ENCODE measurements at regions not wholly inside any gene's neighbourhood (a gene's known extent, or its start where the extent isn't known, plus 50 kb on each side); places are given as distances from the start of the nearest gene placed in this dataset.

GRCh38 chr2:221286406-221286805, 285.7 kb downstream of the EPHA4 start:
- Histone ChIP-seq H3K27me3 (no peaks in the 10 kb centered on the region), H3K36me3 (no peaks in the 10 kb centered on the region), H3K4me1 (no peaks in the 10 kb centered on the region), H3K27ac (no peak overlapping the region), H3K9me3 (no peaks in the 10 kb centered on the region), H3K4me3 (no peak overlapping the region)
- intact Hi-C loops (cut with DNase I; ENCODE audit: low total_unique reads) = no loop called here
- in situ Hi-C loops (cut with MboI; ENCODE audit: low pct_ligation_motif_present in 1 of 4, low pct_unique_long_range_greater_than_20kb in 1 of 4, low sequenced_read_pairs in 3 of 4) = no loop called here
- TF ChIP-seq CTCF (IDR thresholded peaks at IDR 0.05) (no peak), EP300 (IDR thresholded peaks at IDR 0.05; ENCODE audit: low read depth) (no peak), POLR2AphosphoS5 (IDR thresholded peaks at IDR 0.05) (no peak), POLR2A (IDR thresholded peaks at IDR 0.05) (no peak)
- no peak for DNase-seq

GRCh38 chr2:221289389-221289788, 282.7 kb downstream of the EPHA4 start:
- Histone ChIP-seq H3K36me3 (no peaks in the 10 kb centered on the region), H3K27ac (no peak overlapping the region), H3K4me1 (peaks cover 0 to 4% (median 0%) of the 10 kb centered on the region in 4 donors), H3K27me3 (no peaks in the 10 kb centered on the region), H3K9me3 (no peaks in the 10 kb centered on the region), H3K4me3 (no peak overlapping the region)
- DNase-seq = no peak
- TF ChIP-seq EP300 (IDR thresholded peaks at IDR 0.05; ENCODE audit: low read depth) (no peak), POLR2AphosphoS5 (IDR thresholded peaks at IDR 0.05) (no peak)
- 70 to 75% methylated on average over 3 of the region's 3 CpGs for WGBS, 2 donors (ENCODE audit: low coverage in 1 of 2)
- in situ Hi-C loops (cut with MboI; ENCODE audit: low pct_ligation_motif_present in 1 of 4, low pct_unique_long_range_greater_than_20kb in 1 of 4, low sequenced_read_pairs in 3 of 4) (no loop called here), intact Hi-C loops (cut with DNase I; ENCODE audit: low total_unique reads) (no loop called here)

GRCh38 chr2:221289846-221290245, 282.3 kb downstream of the EPHA4 start:
- no peaks in the 10 kb centered on the region for H3K27me3 ChIP-seq
- TF ChIP-seq EP300 (IDR thresholded peaks at IDR 0.05; ENCODE audit: low read depth) (no peak), CTCF (IDR thresholded peaks at IDR 0.05) (no peak), POLR2AphosphoS5 (IDR thresholded peaks at IDR 0.05) (no peak)
- no peaks in the 10 kb centered on the region for H3K9me3 ChIP-seq
- no peaks in the 10 kb centered on the region for H3K36me3 ChIP-seq
- in situ Hi-C loops (cut with MboI; ENCODE audit: low pct_ligation_motif_present in 1 of 4, low pct_unique_long_range_greater_than_20kb in 1 of 4, low sequenced_read_pairs in 3 of 4) = no loop called here
- no peak overlapping the region for H3K27ac ChIP-seq
- H3K4me3 ChIP-seq = no peak overlapping the region
- intact Hi-C loops (cut with DNase I; ENCODE audit: low total_unique reads) = no loop called here
- peaks cover 0 to 4% (median 0%) of the 10 kb centered on the region in 4 donors for H3K4me1 ChIP-seq
- no peak for DNase-seq

GRCh38 chr2:221293949-221294742, 278.0 kb downstream of the EPHA4 start:
- DNase-seq = no peak
- H3K4me1 ChIP-seq = peaks cover 0 to 4% (median 0%) of the 10 kb centered on the region in 4 donors
- WGBS, 2 donors (ENCODE audit: low coverage in 1 of 2) = 65 to 69% methylated on average over 6 of the region's 6 CpGs
- no peak overlapping the region for H3K4me3 ChIP-seq
- TF ChIP-seq EP300 (IDR thresholded peaks at IDR 0.05; ENCODE audit: low read depth) (no peak), POLR2A (IDR thresholded peaks at IDR 0.05) (no peak), CTCF (IDR thresholded peaks at IDR 0.05) (no peak), POLR2AphosphoS5 (IDR thresholded peaks at IDR 0.05) (no peak)
- no peaks in the 10 kb centered on the region for H3K27me3 ChIP-seq
- in situ Hi-C loops (cut with MboI; ENCODE audit: low pct_ligation_motif_present in 1 of 4, low pct_unique_long_range_greater_than_20kb in 1 of 4, low sequenced_read_pairs in 3 of 4) (no loop called here), intact Hi-C loops (cut with DNase I; ENCODE audit: low total_unique reads) (no loop called here)
- no peaks in the 10 kb centered on the region for H3K9me3 ChIP-seq
- H3K36me3 ChIP-seq = no peaks in the 10 kb centered on the region
- H3K27ac ChIP-seq = no peak overlapping the region

- no peak overlapping the region for H3K4me3 ChIP-seq
- no peak for DNase-seq
- TF ChIP-seq POLR2A (IDR thresholded peaks at IDR 0.05) (no peak), CTCF (IDR thresholded peaks at IDR 0.05) (no peak), EP300 (IDR thresholded peaks at IDR 0.05; ENCODE audit: low read depth) (no peak), POLR2AphosphoS5 (IDR thresholded peaks at IDR 0.05) (no peak)
- peaks cover 0 to 4% (median 3%) of the 10 kb centered on the region in 4 donors for H3K4me1 ChIP-seq
- H3K27ac ChIP-seq = no peak overlapping the region
- 63% methylated on average over 2 of the region's 2 CpGs; no CpG with 5 or more reads in 1 of the 2 donors for WGBS, 2 donors (ENCODE audit: low coverage in 1 of 2)
- intact Hi-C loops (cut with DNase I; ENCODE audit: low total_unique reads) = no loop called here
- in situ Hi-C loops (cut with MboI; ENCODE audit: low pct_ligation_motif_present in 1 of 4, low pct_unique_long_range_greater_than_20kb in 1 of 4, low sequenced_read_pairs in 3 of 4) = no loop called here
- no peaks in the 10 kb centered on the region for H3K36me3 ChIP-seq
- H3K9me3 ChIP-seq = no peaks in the 10 kb centered on the region
- H3K27me3 ChIP-seq = no peaks in the 10 kb centered on the region
These were observed 267.2 kb downstream of the EPHA4 start for GRCh38 chr2:221304916-221305315.

Measured in transverse colon (tissue), 4 donors.